ENCODE measurements at regions not wholly inside any gene's neighbourhood (a gene's known extent, or its start where the extent isn't known, plus 50 kb on each side); places are given as distances from the start of the nearest gene placed in this dataset.
"Not testable (repeated sequence)": the region's sequence is repeated elsewhere in the genome, so short reads cannot be mapped to it uniquely, and the experiment has no call there.

GRCh38 chr14:25358330-25358729, 308.4 kb upstream of the STXBP6 start:
- no peak for DNase-seq (ENCODE audit: low spot score)
- no peak for TF ChIP-seq CTCF (IDR thresholded peaks at IDR 0.05; ENCODE audit: borderline replicate concordance, control extremely low read depth, extremely low read depth, insufficient read depth, missing control alignments)
- in situ Hi-C loops (cut with MboI; ENCODE audit: low sequenced_read_pairs, unreplicated experiment) = no loop called here

GRCh38 chr14:25351269-25351668, 301.3 kb upstream of the STXBP6 start:
- DNase-seq (ENCODE audit: low spot score) = no peak
- TF ChIP-seq CTCF (IDR thresholded peaks at IDR 0.05; ENCODE audit: borderline replicate concordance, control extremely low read depth, extremely low read depth, insufficient read depth, missing control alignments) = no peak
- in situ Hi-C loops (cut with MboI; ENCODE audit: low sequenced_read_pairs, unreplicated experiment) = no loop called here

- no peak for TF ChIP-seq CTCF (IDR thresholded peaks at IDR 0.05; ENCODE audit: borderline replicate concordance, control extremely low read depth, extremely low read depth, insufficient read depth, missing control alignments)
These were observed 300.9 kb upstream of the STXBP6 start for GRCh38 chr14:25350802-25351201.

GRCh38 chr14:25350021-25350420, 300.1 kb upstream of the STXBP6 start:
- no peak for TF ChIP-seq CTCF (IDR thresholded peaks at IDR 0.05; ENCODE audit: borderline replicate concordance, control extremely low read depth, extremely low read depth, insufficient read depth, missing control alignments)
- in situ Hi-C loops (cut with MboI; ENCODE audit: low sequenced_read_pairs, unreplicated experiment) = no loop called here

More at GRCh38 chr14:25350802-25351201, 300.9 kb upstream of the STXBP6 start:
- DNase-seq (ENCODE audit: low spot score) = no peak
- in situ Hi-C loops (cut with MboI; ENCODE audit: low sequenced_read_pairs, unreplicated experiment) = no loop called here

GRCh38 chr14:25349269-25349668, 299.3 kb upstream of the STXBP6 start:
- in situ Hi-C loops (cut with MboI; ENCODE audit: low sequenced_read_pairs, unreplicated experiment) = no loop called here
- DNase-seq (ENCODE audit: low spot score) = no peak
- TF ChIP-seq CTCF (IDR thresholded peaks at IDR 0.05; ENCODE audit: borderline replicate concordance, control extremely low read depth, extremely low read depth, insufficient read depth, missing control alignments) = no peak

More at GRCh38 chr14:25350021-25350420, 300.1 kb upstream of the STXBP6 start:
- DNase-seq (ENCODE audit: low spot score) = no peak

- in situ Hi-C loops (cut with MboI; ENCODE audit: low sequenced_read_pairs, unreplicated experiment) = no loop called here
- TF ChIP-seq CTCF (IDR thresholded peaks at IDR 0.05; ENCODE audit: borderline replicate concordance, control extremely low read depth, extremely low read depth, insufficient read depth, missing control alignments) = no peak
- DNase-seq (ENCODE audit: low spot score) = no peak
These were observed 290.9 kb upstream of the STXBP6 start for GRCh38 chr14:25340882-25341281.

GRCh38 chr14:25322784-25323183, 272.8 kb upstream of the STXBP6 start:
- in situ Hi-C loops (cut with MboI; ENCODE audit: low sequenced_read_pairs, unreplicated experiment) = no loop called here
- DNase-seq (ENCODE audit: low spot score) = no peak
- TF ChIP-seq CTCF (IDR thresholded peaks at IDR 0.05; ENCODE audit: borderline replicate concordance, control extremely low read depth, extremely low read depth, insufficient read depth, missing control alignments) = no peak

- in situ Hi-C loops (cut with MboI; ENCODE audit: low sequenced_read_pairs, unreplicated experiment); DNase-seq (ENCODE audit: low spot score): not testable (repeated sequence)
These were observed 266.1 kb upstream of the STXBP6 start for GRCh38 chr14:25316007-25316406.
